ENCODE measurements at regions not wholly inside any gene's neighbourhood (a gene's known extent, or its start where the extent isn't known, plus 50 kb on each side); places are given as distances from the start of the nearest gene placed in this dataset.

- Histone ChIP-seq H3K4me1 (peaks cover 0 to 25% (median 3%) of the 10 kb centered on the region in 9 donors), H3K4me3 (no peak overlapping the region), H3K27ac (no peak overlapping the region), H3K9me3 (peaks cover 0 to 3% (median 0%) of the 10 kb centered on the region in 11 donors), H3K36me3 (no peaks in the 10 kb centered on the region), H3K27me3 (peaks cover 0 to 8% (median 0%) of the 10 kb centered on the region in 7 donors)
- intact Hi-C loops (cut with DNase I), result no loop called here
- ATAC-seq, result no peak
- 61 to 64% methylated on average over 6 of the region's 6 CpGs for WGBS, 2 donors
- no peak for DNase-seq
- TF ChIP-seq CTCF (IDR thresholded peaks at IDR 0.05), result no peak
Measured at GRCh38 chr15:69529961-69530633, 77.5 kb downstream of the RPLP1 start.

DNA sequence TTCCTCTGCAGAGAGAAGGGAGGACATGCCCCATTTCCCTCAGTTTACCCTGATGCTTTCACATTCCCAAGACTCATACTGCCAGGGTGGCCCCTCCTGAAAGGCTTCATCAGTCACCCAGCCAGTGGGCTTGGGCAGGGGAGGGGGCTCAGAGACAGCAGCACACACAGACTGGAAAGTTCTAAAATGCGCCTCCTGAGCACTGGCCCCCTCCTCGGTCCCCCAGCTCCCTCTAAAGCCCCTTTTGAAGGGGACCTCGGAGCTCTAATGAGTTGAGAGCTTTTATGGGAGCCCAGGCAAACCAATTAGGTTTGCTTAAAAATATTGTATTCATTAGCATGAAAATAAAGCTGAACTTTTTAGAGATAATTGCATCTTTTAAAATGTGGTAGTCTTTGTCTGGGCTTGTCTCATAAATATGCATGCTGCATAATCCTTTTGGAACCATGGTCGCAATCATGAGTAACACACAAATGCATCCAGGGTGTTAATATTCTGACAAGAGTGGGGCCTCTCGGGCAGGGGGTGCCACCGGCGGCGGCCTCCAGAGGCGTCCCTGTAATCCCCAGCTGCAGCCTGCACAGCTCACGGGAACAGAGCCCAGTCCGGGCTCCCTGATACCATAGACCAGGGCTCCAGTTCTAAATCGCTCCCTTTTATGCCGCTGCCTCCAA lies 78.5 kb downstream of the RPLP1 start:
- H3K27ac ChIP-seq, result peak overlapping the region in 4 of 10 donors; percentile 26 to 66 (median 37)
- peaks cover 0 to 25% (median 3%) of the 10 kb centered on the region in 9 donors for H3K4me1 ChIP-seq
- DNase-seq, result no peak
- intact Hi-C loops (cut with DNase I), result no loop called here
- H3K27me3 ChIP-seq, result peaks cover 0 to 8% (median 0%) of the 10 kb centered on the region in 7 donors
- no peak overlapping the region for H3K4me3 ChIP-seq
- H3K9me3 ChIP-seq, result peaks cover 0 to under 1% (median 0%) of the 10 kb centered on the region in 11 donors
- H3K36me3 ChIP-seq, result no peaks in the 10 kb centered on the region
- TF ChIP-seq CTCF (IDR thresholded peaks at IDR 0.05), result no peak
- ATAC-seq, result peak in 5 of 8 donors; percentile 34 to 74 (median 51)
- WGBS, 2 donors, result 48 to 53% methylated on average over 13 of the region's 13 CpGs

- peaks cover 0 to 25% (median 3%) of the 10 kb centered on the region in 9 donors for H3K4me1 ChIP-seq
- ATAC-seq, result peak in 5 of 8 donors; percentile 22 to 92 (median 70)
- peak overlapping the region in 4 of 10 donors; percentile 26 to 66 (median 37) for H3K27ac ChIP-seq
- 21 to 23% methylated on average over 6 of the region's 6 CpGs for WGBS, 2 donors
- TF ChIP-seq CTCF (IDR thresholded peaks at IDR 0.05), result no peak
- H3K9me3 ChIP-seq, result no peaks in the 10 kb centered on the region
- DNase-seq, result peak in 1 of 2 donors; percentile 9
- no peaks in the 10 kb centered on the region for H3K36me3 ChIP-seq
- no peak overlapping the region for H3K4me3 ChIP-seq
- H3K27me3 ChIP-seq, result peaks cover 0 to 8% (median 0%) of the 10 kb centered on the region in 7 donors
- intact Hi-C loops (cut with DNase I), result no loop called here
Measured at GRCh38 chr15:69531665-69532027, 79.0 kb downstream of the RPLP1 start.

GRCh38 chr15:69532066-69532465 lies 79.4 kb downstream of the RPLP1 start:
- intact Hi-C loops (cut with DNase I), result no loop called here
- no peaks in the 10 kb centered on the region for H3K9me3 ChIP-seq
- H3K27me3 ChIP-seq, result peaks cover 0 to 8% (median 0%) of the 10 kb centered on the region in 7 donors
- no peak for DNase-seq
- peak in 3 of 8 donors; percentile 20 to 40 (median 37) for ATAC-seq
- no peak overlapping the region for H3K4me3 ChIP-seq
- H3K27ac ChIP-seq, result peak overlapping the region in 1 of 10 donors; percentile 66
- H3K4me1 ChIP-seq, result peaks cover 0 to 25% (median 3%) of the 10 kb centered on the region in 9 donors
- WGBS, 2 donors, result 46 to 55% methylated on average over 1 of the region's 1 CpG
- H3K36me3 ChIP-seq, result no peaks in the 10 kb centered on the region
- no peak for TF ChIP-seq CTCF (IDR thresholded peaks at IDR 0.05)

All from heart right ventricle (tissue), 16 donors.